GM19372 (cell line): ENCODE measurements at regions not wholly inside any gene's neighbourhood (a gene's known extent, or its start where the extent isn't known, plus 50 kb on each side); places are given as distances from the start of the nearest gene placed in this dataset.

ENCODE experiments used
- ATAC-seq: cut with Tn5 transposase; IDR thresholded peaks from one replicate; pipeline ENCODE4 v1.9.1; 2021; ENCODE audit warnings: mild to moderate bottlenecking, low read depth, moderate library complexity; ENCODE audit not compliant: unreplicated experiment

- ATAC-seq: no peak
Observed at GRCh38 chr11:36807871-36808270, 209.8 kb upstream of the RAG2 start.

DNA sequence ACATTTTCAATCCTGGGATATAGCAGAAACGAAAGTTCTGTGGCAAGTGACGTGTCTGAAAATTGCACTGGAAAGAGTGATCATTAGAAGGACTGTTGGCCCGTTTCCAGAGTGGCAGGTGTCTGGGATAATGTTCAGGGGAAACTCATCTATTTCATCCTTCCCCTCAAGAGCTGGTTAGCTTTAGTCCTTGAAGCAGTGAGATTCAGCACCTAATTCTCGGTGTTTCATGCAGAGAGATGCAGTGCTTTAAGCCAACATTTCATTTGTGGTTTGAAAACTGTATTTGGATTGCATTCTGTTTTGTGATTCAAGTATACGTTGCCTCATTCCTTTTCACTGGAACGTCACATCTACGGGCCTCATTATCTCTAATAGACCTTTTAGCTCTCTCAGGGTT is 205.0 kb upstream of the RAG2 start:
- no peak for ATAC-seq

DNA sequence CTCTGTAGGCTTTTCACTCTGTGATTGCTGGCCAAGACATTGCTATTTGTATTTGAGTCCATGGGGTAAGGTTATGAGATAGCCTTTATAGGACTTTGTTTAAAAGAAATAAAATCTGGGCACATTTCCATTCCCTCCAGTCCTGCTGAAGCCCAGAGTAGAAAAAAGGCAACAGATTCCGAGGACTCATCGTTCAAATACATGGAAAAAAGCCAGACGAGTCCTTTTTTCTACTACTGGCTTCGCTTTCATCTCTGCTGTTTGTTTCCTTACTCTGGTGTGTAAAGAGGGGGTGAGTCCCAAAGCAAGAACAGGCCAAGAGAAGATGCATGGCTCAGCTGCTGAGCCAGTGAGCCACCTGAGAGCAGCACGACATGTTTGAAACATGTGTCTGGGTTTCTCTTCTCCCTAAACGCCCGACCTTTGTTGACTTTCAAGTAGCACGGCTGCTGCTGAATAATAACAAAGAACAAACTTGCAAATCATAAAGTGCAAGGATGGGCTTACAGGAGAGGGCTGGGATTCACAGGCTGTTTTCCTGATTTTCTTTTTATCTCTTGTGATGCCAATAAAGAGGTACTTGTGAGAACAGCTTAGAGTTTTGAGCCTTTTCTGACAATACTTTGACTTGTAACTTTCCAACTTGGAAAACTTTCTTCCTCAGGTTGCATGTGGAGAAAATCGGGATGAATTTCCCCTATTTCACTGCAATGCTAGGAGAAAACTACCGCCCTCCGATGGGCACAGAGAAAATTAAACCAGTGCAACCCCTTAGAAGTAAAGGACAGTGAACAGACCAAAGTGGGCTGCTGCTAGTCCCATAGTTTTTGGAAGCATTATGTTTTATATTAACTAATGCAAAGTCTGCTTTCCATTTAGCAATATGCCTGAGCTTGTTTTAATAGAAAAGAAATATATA is 195.2 kb upstream of the RAG2 start:
- ATAC-seq: no peak

- no peak for ATAC-seq
Observed at GRCh38 chr11:36791957-36792356, 193.9 kb upstream of the RAG2 start.

GRCh38 chr11:36790526-36790925 is 192.5 kb upstream of the RAG2 start:
- ATAC-seq: no peak

DNA sequence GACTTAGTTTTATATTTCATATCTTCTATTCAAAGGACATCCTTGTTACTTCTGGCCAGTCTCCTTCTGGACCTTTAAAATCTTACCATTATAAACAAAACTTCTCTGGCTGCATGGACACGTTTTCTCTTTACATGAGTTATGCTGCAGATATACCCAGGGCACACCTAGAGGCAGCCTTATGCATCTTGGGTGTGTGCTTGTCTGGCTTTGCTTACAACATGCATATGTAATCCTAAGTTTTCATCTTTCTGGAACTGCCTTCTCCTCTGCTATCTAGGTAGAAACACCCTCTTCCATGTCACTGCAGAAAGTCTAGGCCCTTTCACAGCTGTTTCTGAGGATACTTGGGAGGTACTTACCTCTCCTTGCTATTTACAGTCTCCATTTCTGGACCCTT is 185.8 kb upstream of the RAG2 start:
- ATAC-seq: no peak

- no peak for ATAC-seq
Observed at GRCh38 chr11:36779791-36780190, 181.8 kb upstream of the RAG2 start.

DNA sequence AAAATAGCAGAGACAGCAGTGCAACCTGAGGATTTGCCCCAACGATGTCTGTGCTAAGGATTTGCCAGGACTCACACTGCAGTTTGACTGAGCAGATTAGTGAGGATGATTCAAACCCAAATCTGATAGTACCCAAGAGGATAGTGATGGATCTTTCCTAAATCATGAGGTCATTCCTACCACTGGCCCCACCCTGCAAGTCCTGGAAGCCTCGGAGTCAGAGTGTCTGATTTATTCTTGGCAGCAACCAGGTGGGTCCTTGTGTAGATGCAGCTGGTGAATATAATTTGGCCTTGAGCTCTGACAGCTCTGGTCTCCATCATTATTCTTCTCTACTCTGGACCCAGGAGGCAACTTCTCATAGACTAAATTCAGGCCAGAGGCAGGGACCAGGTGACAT is 179.3 kb upstream of the RAG2 start:
- ATAC-seq: no peak

- no peak for ATAC-seq
Observed at GRCh38 chr11:36775756-36776155, 177.7 kb upstream of the RAG2 start.

- no peak for ATAC-seq
Observed at GRCh38 chr11:36775130-36775529, 177.1 kb upstream of the RAG2 start.

DNA sequence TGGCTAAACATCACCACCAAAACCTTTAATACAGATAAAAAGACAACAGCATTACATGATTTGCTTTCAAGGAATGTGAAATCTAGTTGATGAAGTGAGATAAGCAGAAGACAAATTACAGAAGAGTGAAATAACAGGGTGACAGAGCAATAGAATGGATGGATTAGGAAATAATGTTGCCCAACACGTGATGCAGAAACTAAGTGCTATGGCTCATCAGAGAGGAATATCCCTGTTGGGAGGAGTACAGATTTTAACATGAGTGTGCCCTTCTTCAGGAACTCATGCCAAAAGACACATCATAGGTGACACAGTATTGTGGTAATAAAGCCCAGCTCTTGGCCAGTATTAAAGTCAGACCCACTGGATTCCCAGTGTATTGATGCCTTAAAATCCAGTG is 176.6 kb upstream of the RAG2 start:
- no peak for ATAC-seq

DNA sequence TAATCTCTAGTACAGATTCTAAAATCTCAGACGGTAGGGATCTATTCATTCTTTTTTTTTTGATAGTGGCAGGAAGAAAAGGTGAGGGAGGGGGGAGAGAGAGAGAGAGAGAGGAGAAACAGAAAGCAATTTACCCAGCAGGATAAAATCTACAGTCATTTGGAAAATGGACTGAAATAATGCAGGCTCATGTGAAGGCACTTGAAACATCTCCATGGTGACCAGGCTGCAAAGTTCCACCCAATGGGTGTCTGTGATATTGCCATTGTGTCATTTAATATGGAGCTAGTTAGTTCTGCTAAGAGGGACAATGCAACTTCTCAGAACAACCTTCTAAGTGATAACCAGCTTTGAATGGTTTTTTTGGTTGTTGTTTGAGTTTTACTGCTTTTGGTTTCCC is 165.2 kb upstream of the RAG2 start:
- no peak for ATAC-seq

DNA sequence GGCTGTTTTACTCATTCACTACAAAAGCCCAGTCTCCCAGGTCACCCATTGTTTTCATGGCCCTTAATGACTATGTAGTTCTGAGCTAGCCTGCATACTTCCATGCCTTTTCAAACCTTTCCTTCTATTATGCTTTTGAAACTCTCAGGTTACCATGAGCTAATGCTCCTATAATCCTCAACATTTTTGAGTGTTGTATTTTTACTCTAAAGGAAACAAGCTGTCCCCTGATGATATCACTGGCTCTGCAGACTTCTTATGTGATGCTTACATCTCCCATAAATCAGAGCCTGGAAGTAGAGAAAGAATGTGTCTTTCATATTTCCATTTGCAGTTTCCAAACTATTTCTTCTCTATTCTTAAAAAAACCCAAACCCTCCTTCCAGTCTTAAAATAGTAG is 159.0 kb upstream of the RAG2 start:
- ATAC-seq: no peak

DNA sequence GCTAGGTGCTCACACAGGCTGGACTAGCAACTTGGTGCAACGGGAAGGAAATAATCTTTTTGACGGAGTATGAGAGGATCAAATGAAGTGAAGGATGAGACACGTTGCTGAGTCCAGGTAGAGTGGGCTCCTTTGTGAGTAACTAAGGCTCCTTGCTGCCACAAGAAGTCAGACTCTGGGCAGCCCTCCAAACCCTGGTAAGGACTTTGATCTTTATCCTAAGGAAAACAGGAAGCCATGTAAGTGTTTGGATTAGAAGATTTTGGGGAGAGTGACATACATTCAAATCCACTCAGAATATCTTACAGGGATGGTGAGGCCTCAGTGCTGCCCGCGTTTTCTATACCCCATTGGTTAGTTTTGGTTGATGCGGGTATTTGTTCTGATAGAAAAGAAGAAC is 155.9 kb upstream of the RAG2 start:
- ATAC-seq: no peak

- no peak for ATAC-seq
Observed at GRCh38 chr11:36751996-36752395, 154.0 kb upstream of the RAG2 start.

- no peak for ATAC-seq
Observed at GRCh38 chr11:36751335-36751781, 153.3 kb upstream of the RAG2 start.

- ATAC-seq: no peak
Observed at GRCh38 chr11:36750349-36750748, 152.3 kb upstream of the RAG2 start.

GRCh38 chr11:36748836-36749235 is 150.8 kb upstream of the RAG2 start:
- no peak for ATAC-seq

GRCh38 chr11:36746886-36747710 is 149.1 kb upstream of the RAG2 start:
- ATAC-seq: peak; percentile 95

- ATAC-seq: no peak
Observed at GRCh38 chr11:36744375-36745168, 146.5 kb upstream of the RAG2 start.

GRCh38 chr11:36743039-36743438 is 145.0 kb upstream of the RAG2 start:
- peak; percentile 44 for ATAC-seq
